BE2C (cell line): ENCODE measurements at regions not wholly inside any gene's neighbourhood (a gene's known extent, or its start where the extent isn't known, plus 50 kb on each side); places are given as distances from the start of the nearest gene placed in this dataset.

ENCODE experiments used
- DNase-seq: peaks from one replicate; pipeline ENCODE4 v3.0.0-alpha.2; 2020
- H3K27me3 ChIP-seq: fragments of 250-450 bp; sonication (Bioruptor Pico); 2 replicates; pipeline ENCODE4 v1.5.1; 2020; ENCODE audit warnings: mild to moderate bottlenecking
- H3K36me3 ChIP-seq: fragments of 250-450 bp; sonication (Bioruptor Pico); 2 replicates; pipeline ENCODE4 v1.5.1; 2020; ENCODE audit warnings: mild to moderate bottlenecking
- H3K4me1 ChIP-seq: fragments of 250-450 bp; sonication (Bioruptor Pico); 2 replicates; pipeline ENCODE4 v1.5.1; 2020
- H3K4me3 ChIP-seq: 2 replicates; pipeline ENCODE4 v1.5.1; 2011; ENCODE audit warnings: low read depth, low read length
- H3K9me3 ChIP-seq: fragments of 250-450 bp; sonication (Bioruptor Pico); 2 replicates; pipeline ENCODE4 v1.5.1; 2020
- CTCF ChIP-seq: IDR thresholded peaks from 2 replicates; pipeline ENCODE4 v1.5.1; 2012; ENCODE audit warnings: mild to moderate bottlenecking, low read depth, low read length

- no peaks in the 10 kb centered on the region for H3K9me3 ChIP-seq
- no peak for DNase-seq
These were observed 101.8 kb upstream of the LIPC start for GRCh38 chr15:58329781-58330671.

GRCh38 chr15:58330741-58331559 lies 100.8 kb upstream of the LIPC start:
- no peak for DNase-seq
- Histone ChIP-seq H3K9me3 (no peaks in the 10 kb centered on the region), H3K36me3 (no peaks in the 10 kb centered on the region), H3K4me1 (peaks cover 16% of the 10 kb centered on the region), H3K4me3 (no peak overlapping the region), H3K27me3 (no peaks in the 10 kb centered on the region)
- TF ChIP-seq CTCF, result no peak

More at GRCh38 chr15:58329781-58330671, 101.8 kb upstream of the LIPC start:
- TF ChIP-seq CTCF, result no peak
- H3K27me3 ChIP-seq, result no peaks in the 10 kb centered on the region
- no peak overlapping the region for H3K4me3 ChIP-seq
- H3K4me1 ChIP-seq, result peaks cover 16% of the 10 kb centered on the region
- no peaks in the 10 kb centered on the region for H3K36me3 ChIP-seq

GRCh38 chr15:58331560-58331912 lies 100.3 kb upstream of the LIPC start:
- Histone ChIP-seq H3K27me3 (no peaks in the 10 kb centered on the region), H3K4me1 (peaks cover 16% of the 10 kb centered on the region), H3K9me3 (no peaks in the 10 kb centered on the region), H3K36me3 (no peaks in the 10 kb centered on the region), H3K4me3 (0 out of 2 replicates have a peak overlapping the region, but pooled peaks have one; percentile 18)
- TF ChIP-seq CTCF, result no peak
- DNase-seq, result no peak

GRCh38 chr15:58331913-58332675 lies 99.7 kb upstream of the LIPC start:
- H3K9me3 ChIP-seq, result no peaks in the 10 kb centered on the region
- peak; percentile 94 for DNase-seq
- peaks cover 16% of the 10 kb centered on the region for H3K4me1 ChIP-seq
- no peaks in the 10 kb centered on the region for H3K27me3 ChIP-seq
- peak overlapping the region; percentile 18; the same call in 1 of the 2 replicates for H3K4me3 ChIP-seq
- no peak for TF ChIP-seq CTCF
- no peaks in the 10 kb centered on the region for H3K36me3 ChIP-seq

GRCh38 chr15:58332676-58333400 lies 99.0 kb upstream of the LIPC start:
- no peak for DNase-seq
- no peak for TF ChIP-seq CTCF
- Histone ChIP-seq H3K9me3 (no peaks in the 10 kb centered on the region), H3K4me1 (peaks cover 16% of the 10 kb centered on the region), H3K27me3 (no peaks in the 10 kb centered on the region), H3K36me3 (no peaks in the 10 kb centered on the region), H3K4me3 (peak overlapping the region; percentile 18; the same call in 1 of the 2 replicates)
